ENCODE measurements at regions not wholly inside any gene's neighbourhood (a gene's known extent, or its start where the extent isn't known, plus 50 kb on each side); places are given as distances from the start of the nearest gene placed in this dataset.
A peak's percentile ranks its signal among the peaks of the same experiment; 100 is the strongest.

GRCh38 chrX:40152173-40152711 lies 54.5 kb upstream of the BCOR start:
- Mint-ChIP-seq H3K4me3 (peak overlapping the region; percentile 67 to 88), H3K4me1 (ENCODE audit: low read depth) (peaks cover 30% of the 10 kb centered on the region), H3K27ac (no peak overlapping the region), H3K27me3 (ENCODE audit: low read depth) (peaks cover 37% of the 10 kb centered on the region), H3K9me3 (no peaks in the 10 kb centered on the region), H3K36me3 (ENCODE audit: insufficient read depth in 2 of 2) (no peaks in the 10 kb centered on the region)
- ATAC-seq (replicated peaks in 1 of 2), result peak; percentile 32 to 43
- DNase-seq, result no peak

- no peak overlapping the region for H3K27ac Mint-ChIP-seq
- peaks cover 38% of the 10 kb centered on the region for H3K27me3 Mint-ChIP-seq (ENCODE audit: low read depth)
These were observed 53.7 kb upstream of the BCOR start for GRCh38 chrX:40151211-40152172.

GRCh38 chrX:40150503-40150902 lies 52.7 kb upstream of the BCOR start:
- Mint-ChIP-seq H3K27ac (no peak overlapping the region), H3K9me3 (no peaks in the 10 kb centered on the region), H3K4me3 (no peak overlapping the region), H3K36me3 (ENCODE audit: insufficient read depth in 2 of 2) (no peaks in the 10 kb centered on the region), H3K27me3 (ENCODE audit: low read depth) (peaks cover 41% of the 10 kb centered on the region), H3K4me1 (ENCODE audit: low read depth) (peaks cover 25% of the 10 kb centered on the region)
- ATAC-seq (replicated peaks in 1 of 2) (no peak), DNase-seq (no peak)

More at GRCh38 chrX:40151211-40152172, 53.7 kb upstream of the BCOR start:
- Mint-ChIP-seq H3K9me3 (no peaks in the 10 kb centered on the region), H3K4me1 (ENCODE audit: low read depth) (peaks cover 25% of the 10 kb centered on the region), H3K4me3 (peak overlapping the region in 1 of 2 donors; percentile 36), H3K36me3 (ENCODE audit: insufficient read depth in 2 of 2) (no peaks in the 10 kb centered on the region)
- no peak for DNase-seq
- ATAC-seq (replicated peaks in 1 of 2), result no peak

DNA sequence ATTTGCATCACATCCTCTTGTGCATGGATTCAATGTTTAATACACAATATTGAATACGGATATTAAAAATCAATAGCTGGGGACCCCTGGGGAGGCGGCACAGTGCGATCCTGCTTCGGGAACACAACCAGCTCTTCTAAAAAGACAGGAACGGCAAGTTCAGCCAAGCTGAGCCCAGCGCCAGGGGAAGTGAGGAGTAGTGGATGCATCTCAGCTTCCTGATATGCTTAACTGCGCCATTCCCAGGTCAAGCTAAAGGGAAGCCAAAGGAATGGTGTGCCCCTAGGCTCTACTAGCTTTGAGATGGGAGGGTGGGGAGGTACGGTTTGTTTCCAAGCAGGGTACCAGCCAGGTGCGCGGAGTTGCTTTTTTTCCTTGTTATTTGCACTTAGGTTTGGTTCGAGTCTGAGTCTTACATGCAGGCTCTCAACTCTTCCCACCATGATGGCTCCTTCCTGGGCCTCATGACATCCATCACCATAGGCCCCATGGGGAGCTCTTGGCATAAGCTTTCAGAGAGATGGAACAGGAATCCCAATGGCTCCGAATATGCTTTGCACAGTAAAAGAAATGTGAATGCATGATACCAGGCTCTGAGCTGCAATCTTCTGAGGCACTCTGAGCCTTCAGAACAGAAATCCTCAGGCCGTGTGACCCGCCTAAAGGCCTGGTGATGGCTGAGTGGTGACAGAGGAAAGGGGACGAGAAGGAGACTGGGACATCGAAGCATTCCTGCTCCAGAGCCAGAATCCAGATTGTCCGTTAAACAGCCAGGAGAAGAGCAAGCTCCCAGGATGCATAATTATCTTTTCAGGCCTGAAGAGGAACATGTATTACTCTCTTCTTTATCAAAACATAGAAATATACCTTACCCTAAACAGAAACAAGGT lies 51.8 kb upstream of the BCOR start:
- no peak overlapping the region for H3K4me3 Mint-ChIP-seq
- peaks cover 41% of the 10 kb centered on the region for H3K27me3 Mint-ChIP-seq (ENCODE audit: low read depth)
- H3K27ac Mint-ChIP-seq, result no peak overlapping the region
- peaks cover 25% of the 10 kb centered on the region for H3K4me1 Mint-ChIP-seq (ENCODE audit: low read depth)
- H3K36me3 Mint-ChIP-seq (ENCODE audit: insufficient read depth in 2 of 2), result no peaks in the 10 kb centered on the region
- no peaks in the 10 kb centered on the region for H3K9me3 Mint-ChIP-seq
- ATAC-seq (replicated peaks in 1 of 2) (no peak), DNase-seq (no peak)

DNA sequence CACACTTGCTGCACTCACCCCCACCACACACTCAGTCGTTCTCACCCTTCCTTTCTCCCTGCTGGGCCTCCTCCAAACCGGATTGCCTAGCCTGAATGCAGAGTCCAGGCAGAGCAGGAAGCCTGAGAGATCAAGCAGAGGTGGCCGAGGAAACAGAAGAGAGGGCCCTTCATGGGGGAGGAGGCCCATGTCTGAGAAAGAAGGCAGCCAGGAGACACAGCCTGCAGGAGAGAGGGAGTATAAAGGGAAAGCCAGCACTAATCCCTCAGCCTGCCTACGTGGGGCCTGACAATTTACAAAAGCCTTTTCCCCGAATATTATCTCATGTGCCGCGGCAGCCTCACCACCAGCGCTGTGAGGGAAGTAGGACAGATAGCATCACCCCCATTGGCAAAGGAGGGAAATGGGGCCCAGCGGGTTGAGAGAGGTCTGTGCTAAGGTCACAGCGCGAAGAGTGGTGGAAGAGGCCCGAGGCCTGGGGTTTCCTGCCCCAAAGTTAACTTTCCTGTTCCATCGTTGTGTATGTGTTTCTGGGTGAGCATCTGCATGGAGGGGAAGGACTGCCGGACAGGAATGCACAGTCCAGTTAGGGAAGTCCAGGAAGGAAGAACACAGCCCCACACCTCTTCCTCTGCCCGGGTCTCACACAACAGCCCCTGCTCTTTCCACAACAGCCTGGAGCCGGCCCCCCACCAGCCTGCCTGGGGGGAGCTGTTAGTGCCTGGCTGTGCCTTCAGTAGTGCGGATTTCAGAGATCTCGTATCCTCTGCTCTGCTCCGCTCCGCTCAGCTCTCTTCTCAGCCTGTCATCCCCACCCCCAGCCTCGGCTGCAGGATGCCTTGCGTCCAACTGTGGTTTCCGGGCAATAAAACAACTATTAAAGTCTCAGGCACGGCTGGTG lies 50.9 kb upstream of the BCOR start:
- Mint-ChIP-seq H3K27ac (no peak overlapping the region), H3K4me1 (ENCODE audit: low read depth) (peaks cover 25% of the 10 kb centered on the region), H3K36me3 (ENCODE audit: insufficient read depth in 2 of 2) (no peaks in the 10 kb centered on the region), H3K4me3 (peak overlapping the region in 1 of 2 donors; percentile 24), H3K9me3 (no peaks in the 10 kb centered on the region), H3K27me3 (ENCODE audit: low read depth) (peaks cover 38% of the 10 kb centered on the region)
- no peak for ATAC-seq (replicated peaks in 1 of 2)
- DNase-seq, result no peak

DNA sequence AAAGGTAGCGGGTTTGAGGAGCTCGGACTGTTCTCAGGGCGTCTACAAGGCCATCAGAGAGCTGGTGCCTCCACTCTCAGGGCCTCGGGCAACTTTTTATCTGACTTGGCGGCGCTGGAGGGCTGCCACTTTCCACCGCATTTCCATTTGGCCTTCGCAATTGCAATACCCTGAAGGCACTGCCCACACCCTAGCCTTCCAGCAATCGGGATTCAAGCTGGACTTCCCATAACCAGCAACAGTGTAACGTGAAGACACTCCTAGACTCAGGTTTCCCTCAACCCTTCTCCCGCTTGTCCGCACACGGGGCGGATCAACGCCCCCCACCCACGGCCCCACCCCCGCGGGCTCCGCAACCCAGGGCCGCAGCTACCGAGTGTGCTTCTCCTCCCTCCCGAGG lies 50.2 kb upstream of the BCOR start:
- Mint-ChIP-seq H3K36me3 (ENCODE audit: insufficient read depth in 2 of 2) (no peaks in the 10 kb centered on the region), H3K9me3 (no peaks in the 10 kb centered on the region), H3K27me3 (ENCODE audit: low read depth) (peaks cover 43% of the 10 kb centered on the region), H3K27ac (no peak overlapping the region), H3K4me3 (peak overlapping the region in 1 of 2 donors; percentile 24), H3K4me1 (ENCODE audit: low read depth) (peaks cover 25% of the 10 kb centered on the region)
- DNase-seq (no peak), ATAC-seq (replicated peaks in 1 of 2) (no peak)
